GM11168 (cell line): ENCODE measurements at regions not wholly inside any gene's neighbourhood (a gene's known extent, or its start where the extent isn't known, plus 50 kb on each side); places are given as distances from the start of the nearest gene placed in this dataset.
"Not testable (repeated sequence)": the region's sequence is repeated elsewhere in the genome, so short reads cannot be mapped to it uniquely, and the experiment has no call there.

Source experiments
- in situ Hi-C: fragments of 300-500 bp; cut with MboI; formaldehyde crosslinking; loops from one replicate; pipeline ENCODE4 v1.12.0; 2022; ENCODE audit warnings: low sequenced_read_pairs; ENCODE audit not compliant: unreplicated experiment

DNA sequence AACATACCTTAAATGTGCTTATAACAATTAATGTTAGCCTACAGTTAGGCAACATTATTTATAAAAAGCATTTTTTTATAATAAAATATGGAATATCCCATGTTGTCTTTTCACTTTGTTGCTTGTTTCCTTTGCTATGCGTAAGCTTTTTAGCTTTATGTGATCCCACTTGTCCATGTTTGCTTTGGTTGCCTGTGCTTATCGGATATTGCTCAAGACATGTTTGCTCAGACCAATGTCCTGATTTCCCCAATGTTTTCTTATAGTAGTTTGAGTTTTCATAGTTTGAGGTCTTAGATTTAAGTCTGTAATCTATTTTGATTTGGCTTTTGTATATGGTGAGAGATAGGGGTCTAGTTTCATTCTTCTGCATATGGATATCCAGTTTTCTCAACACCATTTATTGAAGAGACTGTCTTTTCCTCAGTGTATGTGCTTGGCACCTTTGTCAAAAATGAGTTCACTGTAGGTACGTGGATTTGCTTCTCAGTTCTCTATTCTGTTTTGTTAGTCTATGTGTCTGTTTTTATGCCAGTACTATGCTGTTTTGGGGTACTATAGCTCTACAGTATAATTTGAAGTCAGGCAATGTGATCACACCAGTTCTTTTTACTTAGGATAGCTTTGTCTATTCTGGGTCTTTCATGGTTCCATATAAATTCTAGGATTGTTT is 592.7 kb upstream of the SEMA6D start:
- in situ Hi-C loops, result no loop called here

DNA sequence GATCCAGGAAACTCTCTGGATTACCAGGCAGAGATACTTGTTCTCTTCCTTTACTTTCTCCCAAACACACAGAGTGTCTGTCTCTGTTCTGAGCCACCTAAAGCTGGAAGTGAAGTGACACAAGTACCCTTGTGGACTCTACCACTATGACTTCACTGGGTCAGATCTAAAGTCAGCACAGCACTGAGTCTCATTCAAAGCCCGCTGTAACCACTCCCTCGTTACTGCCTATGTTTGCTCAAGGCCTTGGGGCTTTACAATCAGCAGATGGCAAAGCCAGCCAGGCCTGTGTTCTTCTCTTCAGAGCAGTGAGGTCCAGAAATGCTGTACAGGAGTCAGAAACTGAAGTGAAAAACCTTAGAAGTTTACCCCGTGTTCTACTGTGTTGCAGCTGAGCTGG is 588.3 kb upstream of the SEMA6D start:
- in situ Hi-C loops, result no loop called here

GRCh38 chr15:47131450-47131849 is 585.9 kb upstream of the SEMA6D start:
- in situ Hi-C loops, result not testable (repeated sequence)

DNA sequence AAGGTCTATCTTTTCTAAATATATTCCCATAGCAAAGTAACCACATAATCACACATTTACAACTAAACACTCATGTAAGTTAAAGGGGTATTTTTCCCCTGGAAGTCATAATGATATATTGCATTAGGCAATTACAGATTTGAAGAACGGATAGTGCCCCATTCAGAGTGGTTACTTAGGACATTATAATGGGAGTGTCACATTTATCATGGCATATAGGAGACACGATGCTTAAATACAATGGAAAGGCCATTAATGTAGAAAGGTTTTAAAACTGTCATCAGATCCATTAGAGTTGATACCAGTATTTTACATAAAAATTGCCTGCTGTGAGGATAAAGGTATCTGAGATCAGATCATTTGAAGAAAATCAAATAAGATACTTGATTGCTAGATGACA is 582.0 kb upstream of the SEMA6D start:
- in situ Hi-C loops, result no loop called here

DNA sequence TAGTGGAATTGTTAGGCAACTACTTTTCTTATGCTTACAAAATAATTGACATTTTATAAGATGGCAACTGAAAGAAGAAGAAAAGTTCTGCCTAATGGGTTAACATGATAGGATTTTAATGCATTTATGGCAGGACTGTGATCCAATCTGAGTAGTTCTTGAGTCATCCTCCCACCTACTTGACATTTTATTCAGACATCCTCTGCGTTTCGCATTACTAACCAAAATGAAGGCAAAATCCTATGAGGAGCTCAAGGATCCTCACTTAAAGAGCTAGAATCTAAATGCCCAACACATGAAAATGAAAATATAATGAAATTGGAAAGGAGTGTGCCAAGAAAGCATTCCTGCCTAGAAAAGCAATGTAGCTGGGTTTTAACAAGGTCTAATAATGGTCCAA is 581.1 kb upstream of the SEMA6D start:
- in situ Hi-C loops, result no loop called here

DNA sequence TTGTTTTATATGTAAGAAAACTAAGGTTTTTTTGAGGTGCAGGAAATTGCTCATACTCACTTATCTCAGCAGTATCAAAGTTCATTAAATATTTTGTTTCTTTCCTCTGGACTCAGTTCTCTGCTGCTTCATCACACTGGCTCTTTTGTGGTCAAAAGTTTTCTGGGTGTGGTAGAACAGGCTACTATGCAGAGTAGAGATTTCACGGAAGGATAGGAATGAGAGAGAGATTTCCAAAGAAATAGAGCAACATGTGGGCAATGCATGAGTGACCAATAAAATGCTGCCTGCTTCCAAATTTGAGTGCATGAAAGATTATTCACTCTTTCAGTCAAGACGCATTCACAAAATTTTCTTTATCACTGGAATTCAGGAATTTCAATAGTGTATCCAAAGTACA is 577.3 kb upstream of the SEMA6D start:
- in situ Hi-C loops, result no loop called here

DNA sequence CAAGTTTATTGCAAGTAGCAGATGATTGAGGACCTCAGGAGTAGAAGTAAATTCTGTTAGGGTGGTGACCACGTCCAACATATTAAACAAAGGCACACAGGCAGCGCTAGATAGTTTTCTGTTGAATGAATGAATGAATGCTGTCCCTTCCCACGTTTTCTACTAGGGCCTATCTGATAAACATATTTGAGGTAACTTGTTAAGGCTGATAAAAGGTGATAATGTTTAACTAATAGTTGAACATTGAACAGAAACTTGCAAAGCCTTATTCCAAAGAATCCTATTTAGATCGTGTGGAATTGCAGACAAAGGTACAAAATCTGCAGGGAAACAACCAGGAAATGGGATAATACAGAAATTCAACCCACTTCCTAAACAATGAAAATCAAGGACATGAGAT is 559.5 kb upstream of the SEMA6D start:
- in situ Hi-C loops, result no loop called here

GRCh38 chr15:47158573-47158972 is 558.7 kb upstream of the SEMA6D start:
- in situ Hi-C loops, result no loop called here

DNA sequence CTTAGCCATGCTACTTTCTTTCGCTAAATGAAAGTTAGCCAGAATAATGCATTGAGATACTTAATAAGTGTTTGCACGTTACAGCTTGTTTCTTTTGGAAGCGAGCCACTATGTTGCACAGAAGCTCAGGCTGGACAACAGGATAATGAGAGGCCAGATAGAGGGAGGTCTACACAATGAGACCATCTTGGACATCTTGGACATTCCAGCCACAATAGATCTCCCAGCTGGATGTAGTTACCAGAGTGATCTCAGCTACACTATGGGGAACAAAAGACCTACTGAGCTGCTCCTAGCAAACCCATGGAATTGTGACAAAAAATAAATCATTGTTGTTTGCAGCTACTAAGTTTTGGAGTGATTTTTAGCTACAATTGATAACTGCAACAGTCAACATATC is 540.1 kb upstream of the SEMA6D start:
- in situ Hi-C loops, result no loop called here

GRCh38 chr15:47179988-47180387 is 537.3 kb upstream of the SEMA6D start:
- in situ Hi-C loops, result no loop called here

DNA sequence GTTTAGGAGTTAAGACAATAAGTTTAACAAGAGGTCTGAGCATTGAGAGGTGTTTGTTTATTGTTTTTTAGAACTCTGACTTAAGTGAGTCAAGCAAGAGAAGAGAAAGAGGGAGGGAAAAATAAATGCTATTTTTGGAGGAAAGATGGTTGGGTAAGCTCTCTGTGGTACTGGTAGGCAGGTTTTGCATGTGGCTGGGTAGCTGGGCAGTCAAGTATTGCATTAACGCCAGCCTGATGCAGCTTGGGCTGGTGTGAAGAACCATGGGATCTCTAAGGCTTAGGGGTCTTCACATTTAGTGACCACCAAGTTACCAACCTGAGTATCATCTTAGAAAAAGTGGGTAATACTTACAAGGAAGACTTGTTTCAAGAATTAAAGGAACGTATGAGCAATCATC is 534.5 kb upstream of the SEMA6D start:
- in situ Hi-C loops, result no loop called here

DNA sequence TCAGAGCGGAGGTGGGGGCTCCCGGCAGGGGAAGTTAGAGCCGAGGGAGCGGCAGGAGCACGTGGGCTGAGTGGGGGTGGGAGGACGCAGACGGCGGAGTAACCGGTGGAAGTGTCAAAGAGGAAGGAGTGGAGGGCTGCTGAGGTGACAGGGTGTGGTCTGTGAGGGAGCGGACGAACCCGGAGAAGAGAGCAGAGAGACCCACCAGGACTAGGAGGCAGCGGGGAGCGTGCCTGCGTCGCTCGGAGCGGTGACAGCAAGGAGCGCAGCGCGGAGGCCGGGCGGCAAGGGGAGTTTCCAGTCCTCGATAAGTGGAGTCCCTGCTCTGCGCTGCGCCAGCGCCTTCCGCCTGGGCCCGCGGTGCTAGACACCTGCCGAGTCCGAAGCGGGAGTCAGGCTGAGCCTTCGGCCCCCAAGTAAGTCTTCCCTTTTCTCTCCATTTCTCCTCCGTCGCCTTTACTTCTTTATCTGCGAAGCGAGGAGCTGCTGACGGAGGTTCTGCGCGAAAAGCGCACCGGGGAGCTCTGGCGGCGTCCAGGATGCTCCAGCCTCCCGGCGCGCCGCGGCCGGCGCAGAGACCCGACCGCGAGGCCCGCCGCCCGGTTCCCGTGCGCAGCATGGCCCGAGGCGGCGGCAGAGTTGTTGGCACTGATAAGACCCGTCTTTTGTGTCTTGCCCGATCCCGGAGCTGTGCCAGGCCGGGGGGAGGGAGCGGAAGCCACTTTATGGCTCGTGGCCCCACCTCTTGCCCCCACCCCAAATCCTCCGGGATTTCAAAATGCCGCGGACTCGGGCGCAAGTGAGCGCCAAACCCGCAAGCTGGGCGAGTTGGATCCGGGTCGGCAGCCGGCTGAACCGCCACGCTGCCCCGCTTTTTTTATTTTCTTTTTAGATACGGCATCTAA is 533.0 kb upstream of the SEMA6D start:
- in situ Hi-C loops, result no loop called here

- in situ Hi-C loops, result no loop called here
These were observed 532.1 kb upstream of the SEMA6D start for GRCh38 chr15:47184908-47185801.

DNA sequence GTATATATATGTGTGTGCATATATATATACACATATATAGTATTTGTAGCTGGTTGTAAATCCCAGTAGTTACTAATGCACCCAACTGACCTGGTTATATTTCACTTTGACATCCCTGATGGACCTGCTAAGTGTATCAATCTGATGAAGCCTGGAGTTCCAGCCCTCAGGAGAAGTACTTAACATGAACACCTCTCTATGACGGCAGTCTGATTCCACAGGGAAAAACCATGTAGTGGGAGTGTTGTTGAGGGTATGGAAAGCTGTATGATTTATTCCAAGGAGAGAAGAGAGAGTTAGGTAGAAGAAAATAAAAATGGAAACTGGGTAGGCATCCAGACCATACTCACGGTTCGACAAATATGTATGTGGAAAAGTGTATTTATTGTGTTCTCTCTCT is 531.2 kb upstream of the SEMA6D start:
- in situ Hi-C loops, result no loop called here

GRCh38 chr15:47188758-47189507 is 528.4 kb upstream of the SEMA6D start:
- in situ Hi-C loops, result no loop called here

DNA sequence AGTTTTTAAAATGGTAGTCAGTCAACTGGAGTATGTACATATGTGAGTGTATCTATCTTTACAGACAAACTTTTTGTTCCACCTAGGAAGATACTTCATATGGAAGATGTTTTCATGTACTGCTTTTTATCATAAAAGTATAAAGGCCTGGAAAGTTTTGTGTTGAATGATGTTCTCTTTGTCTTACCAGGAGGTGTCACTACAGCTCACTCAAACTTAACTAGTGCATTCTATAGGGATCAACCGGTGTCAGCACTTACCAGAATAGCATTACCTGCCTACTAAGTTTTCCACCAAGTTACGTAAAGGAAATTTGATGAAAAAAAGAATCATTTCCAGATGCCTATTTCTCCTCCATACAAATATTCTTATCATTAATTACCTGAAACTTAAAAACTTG is 522.6 kb upstream of the SEMA6D start:
- in situ Hi-C loops, result no loop called here

DNA sequence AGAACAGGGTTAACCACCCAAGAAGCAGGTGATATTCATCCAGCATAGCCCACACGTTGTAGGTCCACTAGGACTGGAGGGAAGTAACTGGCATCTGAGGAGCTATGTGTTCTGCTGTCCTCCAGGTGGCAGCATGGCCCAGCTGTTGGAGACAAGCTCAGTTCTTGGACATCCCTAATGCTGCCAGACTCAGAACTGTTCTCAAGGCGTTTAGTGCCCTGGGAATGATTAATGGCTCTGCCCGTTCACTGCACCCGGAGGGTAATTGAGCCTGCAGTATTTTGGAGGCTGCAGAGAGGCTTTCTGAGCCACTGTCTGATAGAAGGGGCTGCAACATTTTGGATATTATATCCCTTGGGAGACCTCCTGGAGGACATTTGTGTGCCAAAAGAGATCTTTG is 521.3 kb upstream of the SEMA6D start:
- in situ Hi-C loops, result no loop called here

DNA sequence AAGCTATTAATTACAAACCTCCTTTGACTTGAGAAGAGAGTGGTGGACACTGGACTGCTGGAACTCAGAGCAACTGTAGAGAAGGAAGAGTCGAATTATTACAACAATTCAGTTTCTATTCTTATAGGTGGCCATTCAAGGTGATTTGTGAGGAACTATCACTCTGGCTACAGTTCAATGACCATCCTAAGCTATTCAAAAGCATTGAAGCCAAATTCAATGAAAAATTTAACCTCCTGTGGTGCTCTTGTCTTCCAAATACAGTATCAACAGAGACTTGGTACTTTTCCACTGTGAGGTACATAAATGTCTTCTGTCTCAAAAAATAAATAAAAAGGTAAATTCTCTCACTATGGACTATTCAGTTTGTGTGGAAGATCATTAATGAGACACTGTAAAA is 513.3 kb upstream of the SEMA6D start:
- in situ Hi-C loops, result loop anchor here (25.0 kb wide), 1 partner anchor 1083 kb away; no protein-coding TSS in a partner anchor

GRCh38 chr15:47206358-47206978 is 510.8 kb upstream of the SEMA6D start:
- in situ Hi-C loops, result loop anchor here (25.0 kb wide), 1 partner anchor 1081 kb away; no protein-coding TSS in a partner anchor
